ENCODE measurements at regions not wholly inside any gene's neighbourhood (a gene's known extent, or its start where the extent isn't known, plus 50 kb on each side); places are given as distances from the start of the nearest gene placed in this dataset.
A peak's percentile ranks its signal among the peaks of the same experiment; 100 is the strongest.
"Not testable (repeated sequence)": the region's sequence is repeated elsewhere in the genome, so short reads cannot be mapped to it uniquely, and the experiment has no call there.

GRCh38 chr12:78331753-78332152 is 501.1 kb downstream of the NAV3 start:
- DNase-seq (ENCODE audit: low read depth in 4 of 4, low spot score in 2 of 4): no peak

DNA sequence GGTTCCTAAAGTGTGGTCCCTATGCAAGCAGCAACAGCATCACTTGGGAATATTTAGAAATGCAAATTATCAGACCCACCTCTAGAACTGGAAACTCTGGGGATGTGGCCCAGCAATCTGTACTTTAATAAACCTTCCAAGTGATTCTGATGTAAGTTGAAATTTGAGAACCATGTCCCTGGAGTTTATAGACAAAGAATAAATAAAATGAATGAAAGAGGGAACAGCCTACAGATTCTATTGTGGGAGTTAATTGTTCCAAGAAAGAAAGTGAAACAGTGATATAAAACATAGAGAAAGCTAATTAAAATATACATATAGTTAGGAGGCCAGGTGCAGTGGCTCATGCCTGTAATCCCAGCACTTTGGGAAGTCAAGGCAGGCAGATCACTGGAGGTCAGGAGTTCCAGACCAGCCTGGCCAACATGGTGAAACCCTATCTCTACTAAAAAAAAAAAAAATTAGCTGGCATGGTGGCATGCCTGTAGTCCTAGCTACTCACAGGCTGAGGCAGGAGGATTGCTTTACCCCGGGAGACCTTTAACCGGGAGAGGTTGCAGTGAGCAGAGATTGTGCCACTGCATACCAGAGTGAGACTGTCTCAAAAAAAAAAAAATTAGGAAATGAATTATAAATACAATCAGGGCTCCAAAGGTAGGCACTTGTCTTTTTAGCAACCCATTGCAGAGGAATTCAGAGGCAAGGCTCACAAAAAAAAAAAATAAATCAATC is 507.5 kb downstream of the NAV3 start:
- no peak for DNase-seq (ENCODE audit: low read depth in 4 of 4, low spot score in 2 of 4)

DNA sequence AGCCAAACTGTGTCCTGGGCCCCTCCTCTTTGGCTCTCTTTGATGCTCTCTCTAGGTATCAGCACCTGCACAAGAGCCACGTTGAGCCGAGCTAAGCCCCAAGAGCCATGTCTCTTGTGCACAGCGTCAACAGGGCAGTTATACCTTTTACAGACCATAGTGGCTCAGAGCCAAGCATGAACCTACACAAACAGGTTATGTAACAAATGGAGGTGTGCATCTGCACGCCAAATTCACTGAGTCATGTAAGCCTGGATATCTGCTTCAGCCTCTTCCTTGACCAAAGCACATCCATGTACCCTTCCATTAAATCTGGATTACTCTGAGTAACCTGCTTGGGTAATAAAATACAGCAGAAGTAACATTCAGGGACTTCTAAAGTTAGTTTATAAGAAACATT is 509.7 kb downstream of the NAV3 start:
- DNase-seq (ENCODE audit: low read depth in 4 of 4, low spot score in 2 of 4): no peak

GRCh38 chr12:78343657-78344056 is 513.0 kb downstream of the NAV3 start:
- DNase-seq (ENCODE audit: low read depth in 4 of 4, low spot score in 2 of 4): no peak

DNA sequence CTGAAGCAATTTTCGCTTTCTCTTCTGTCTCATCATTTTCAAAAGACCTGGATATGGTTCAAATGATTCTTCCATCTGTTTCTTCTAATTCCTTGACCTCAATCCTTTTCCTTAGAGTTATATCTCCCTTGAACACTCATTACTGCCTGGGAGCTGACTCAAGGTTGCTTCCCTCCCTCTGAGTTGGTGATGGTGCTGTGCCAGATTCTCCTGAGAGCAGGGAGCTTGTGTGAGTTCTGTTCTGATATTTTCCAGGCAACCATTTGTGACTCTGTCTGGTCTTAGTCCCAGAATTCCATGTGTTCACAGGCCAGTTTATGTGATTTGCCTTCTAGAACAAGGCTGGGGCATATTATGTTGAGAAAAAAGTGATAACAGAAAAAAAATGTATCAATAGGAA is 505.1 kb upstream of the SYT1 start:
- no peak for DNase-seq (ENCODE audit: low read depth in 4 of 4, low spot score in 2 of 4)

DNA sequence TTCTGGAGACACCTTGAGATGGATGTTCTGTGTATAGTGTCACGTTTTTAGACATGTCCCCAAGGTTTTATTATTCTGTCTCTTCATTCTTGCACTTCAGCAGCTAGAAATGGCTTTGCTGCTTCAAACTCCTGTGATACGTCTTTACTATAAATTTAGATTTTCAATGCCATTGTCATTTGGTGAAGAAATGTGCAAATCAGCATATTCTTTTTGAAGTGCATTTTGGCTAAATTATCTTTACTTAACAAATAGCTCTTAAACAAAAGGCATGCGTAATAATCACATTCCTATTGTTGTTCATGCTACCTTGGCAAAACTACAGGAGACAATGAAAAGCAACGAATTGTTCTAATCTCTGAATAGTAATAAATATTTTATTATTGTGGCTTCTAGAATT is 502.9 kb upstream of the SYT1 start:
- no peak for DNase-seq (ENCODE audit: low read depth in 4 of 4, low spot score in 2 of 4)

DNA sequence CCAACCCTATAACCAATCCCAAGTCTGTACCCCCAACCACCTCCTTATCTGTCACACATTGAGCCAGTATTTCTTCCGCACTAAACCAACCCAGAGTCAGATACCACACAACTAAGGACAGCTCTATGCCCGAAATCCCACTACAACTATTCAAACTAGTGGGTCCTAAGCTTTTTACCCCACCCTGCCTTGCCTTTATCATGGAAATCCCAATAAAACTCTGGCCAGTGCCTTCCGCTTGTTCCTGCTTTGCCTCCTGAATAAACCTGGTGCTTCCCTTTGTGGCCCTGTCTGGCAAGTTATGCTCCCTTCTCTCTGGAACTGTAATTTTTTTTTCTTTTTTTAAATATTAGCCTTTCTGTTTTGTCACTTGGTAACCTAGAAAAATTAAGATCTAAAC is 493.3 kb upstream of the SYT1 start:
- no peak for DNase-seq (ENCODE audit: low read depth in 4 of 4, low spot score in 2 of 4)

- no peak for DNase-seq (ENCODE audit: low read depth in 4 of 4, low spot score in 2 of 4)
These were observed 489.1 kb upstream of the SYT1 start for GRCh38 chr12:78375461-78375860.

- no peak for DNase-seq (ENCODE audit: low read depth in 4 of 4, low spot score in 2 of 4)
These were observed 488.3 kb upstream of the SYT1 start for GRCh38 chr12:78376257-78376656.

DNA sequence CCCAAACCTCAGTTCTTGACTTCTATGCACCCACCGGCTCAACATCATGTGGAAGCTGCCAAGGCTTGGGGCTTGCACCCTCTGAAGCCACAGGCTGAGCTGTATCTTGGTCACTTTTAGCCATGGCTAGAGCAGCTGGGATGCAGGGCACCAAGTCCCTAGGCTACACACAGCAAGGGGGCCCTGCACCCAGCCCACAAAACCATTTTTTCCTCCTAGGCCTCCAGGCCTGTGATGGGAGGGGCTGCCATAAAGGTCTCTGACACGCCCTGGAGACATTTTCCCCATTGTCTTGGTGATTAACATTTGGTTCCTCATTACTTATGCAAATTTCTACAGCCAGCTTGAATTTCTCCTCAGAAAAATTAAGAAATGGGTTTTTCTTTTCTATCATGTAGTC is 485.5 kb upstream of the SYT1 start:
- DNase-seq (ENCODE audit: low read depth in 4 of 4, low spot score in 2 of 4): not testable (repeated sequence)

DNA sequence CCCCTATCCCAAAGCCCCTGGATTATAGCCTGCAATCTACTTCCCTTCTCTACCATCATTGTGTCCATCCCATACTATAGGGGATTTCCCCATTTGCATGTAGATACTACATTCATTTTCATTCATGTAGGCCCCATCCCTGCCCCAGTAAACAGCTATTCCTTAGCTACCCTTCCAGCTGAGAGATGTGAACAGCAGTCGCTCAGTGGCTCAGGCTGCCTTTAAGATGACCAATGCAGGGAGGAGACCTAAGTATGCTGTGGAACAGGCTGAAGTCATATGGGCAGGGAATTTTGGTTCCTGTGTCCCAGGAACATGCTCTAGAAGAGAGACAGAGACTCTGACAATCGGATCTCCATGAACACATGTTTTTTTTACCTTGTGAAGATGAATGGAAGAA is 481.2 kb upstream of the SYT1 start:
- DNase-seq (ENCODE audit: low read depth in 4 of 4, low spot score in 2 of 4): no peak

DNA sequence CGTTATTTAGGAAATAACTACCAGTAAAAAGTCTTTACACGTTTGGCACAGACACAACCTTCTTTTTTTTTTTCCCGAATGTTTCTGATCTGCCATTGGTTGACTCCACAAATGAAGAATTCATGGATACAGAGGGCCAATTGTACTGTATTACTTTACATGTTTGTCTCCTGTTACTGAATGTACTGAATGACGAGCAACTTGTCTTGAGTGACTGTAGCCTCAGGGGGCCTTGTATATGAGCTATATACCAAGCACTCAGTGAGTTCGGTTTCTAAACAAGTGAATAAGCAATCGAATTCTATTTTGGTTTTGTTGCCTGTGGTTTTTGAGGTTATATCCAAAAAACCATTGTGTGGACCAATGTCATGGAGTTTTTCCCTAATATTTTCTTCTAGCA is 480.0 kb upstream of the SYT1 start:
- DNase-seq (ENCODE audit: low read depth in 4 of 4, low spot score in 2 of 4): no peak

DNA sequence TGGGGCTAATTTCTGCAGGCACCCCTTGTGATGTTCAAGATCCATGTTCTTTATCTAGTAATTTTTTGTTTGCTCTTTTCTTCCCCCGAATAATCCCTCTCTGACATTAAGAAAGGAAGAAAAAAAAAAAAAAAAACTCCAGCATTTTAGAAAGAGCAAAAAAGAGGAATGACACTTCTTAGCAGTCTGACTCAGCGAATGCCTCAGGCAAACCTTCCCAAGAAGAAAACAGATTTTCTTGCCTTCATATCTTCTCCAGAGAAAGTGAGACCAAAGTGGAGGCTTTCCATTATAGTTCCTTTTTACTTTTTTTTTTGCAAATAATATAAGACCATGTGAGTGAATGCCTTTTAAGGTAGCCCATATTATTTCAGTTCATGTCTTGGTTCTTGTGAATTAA is 479.0 kb upstream of the SYT1 start:
- no peak for DNase-seq (ENCODE audit: low read depth in 4 of 4, low spot score in 2 of 4)

DNA sequence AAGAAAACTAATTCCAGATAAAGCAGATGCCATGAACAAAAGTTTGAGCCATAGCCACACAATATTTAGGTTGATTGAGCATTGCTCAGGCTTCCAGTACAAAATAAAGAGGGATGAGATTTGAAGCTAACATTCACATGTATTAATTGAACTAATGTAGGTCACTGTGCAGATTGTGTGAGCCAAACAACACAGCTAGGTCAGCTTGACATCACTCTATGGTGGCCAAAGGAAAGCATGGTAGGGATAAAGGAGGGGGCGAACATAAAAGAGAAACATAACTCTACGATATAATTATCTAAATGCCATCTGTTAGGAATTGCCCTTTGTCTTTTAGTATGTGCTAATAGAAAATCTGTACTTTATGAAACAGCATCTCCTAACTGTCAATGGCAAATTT is 477.7 kb upstream of the SYT1 start:
- no peak for DNase-seq (ENCODE audit: low read depth in 4 of 4, low spot score in 2 of 4)

DNA sequence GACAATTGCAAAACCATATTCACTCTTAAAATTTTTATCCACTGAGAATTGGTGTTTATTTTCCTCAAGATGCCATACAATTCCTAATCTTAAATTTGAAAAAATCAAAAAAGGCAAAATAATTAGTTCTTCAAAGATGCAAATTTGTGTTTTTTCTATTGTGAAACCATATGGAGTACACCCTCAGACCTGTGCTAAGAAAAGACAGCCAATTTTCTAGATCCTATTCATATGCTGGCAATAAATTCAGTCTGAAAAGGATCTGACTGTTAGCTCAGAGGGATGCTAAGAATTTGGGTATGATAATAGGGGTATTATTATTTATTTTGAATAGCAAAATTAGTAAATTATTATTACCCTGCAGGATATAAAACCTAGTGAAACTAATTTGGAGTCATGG is 476.9 kb upstream of the SYT1 start:
- no peak for DNase-seq (ENCODE audit: low read depth in 4 of 4, low spot score in 2 of 4)

GRCh38 chr12:78388461-78388860 is 476.1 kb upstream of the SYT1 start:
- DNase-seq (ENCODE audit: low read depth in 4 of 4, low spot score in 2 of 4): no peak

- DNase-seq (ENCODE audit: low read depth in 4 of 4, low spot score in 2 of 4): no peak
These were observed 473.7 kb upstream of the SYT1 start for GRCh38 chr12:78390920-78391319.

DNA sequence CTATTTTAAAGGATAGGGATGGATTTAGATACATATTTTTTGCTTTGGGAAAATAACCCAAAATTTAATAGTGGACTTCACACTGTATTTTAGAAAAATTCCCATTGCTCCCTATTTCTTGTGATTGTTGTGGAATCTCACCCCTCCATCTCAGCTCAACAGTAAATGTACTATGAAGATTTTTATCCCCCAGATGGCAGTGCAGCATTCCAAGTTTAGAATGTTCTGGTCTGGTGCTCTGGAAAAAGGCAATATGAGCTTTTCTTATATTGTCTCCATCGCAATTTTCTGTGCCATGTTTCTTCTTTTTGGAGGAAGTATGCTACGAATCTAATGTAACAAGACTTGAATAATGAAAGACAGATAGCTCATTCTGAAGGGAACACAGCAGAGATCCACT is 471.7 kb upstream of the SYT1 start:
- DNase-seq (ENCODE audit: low read depth in 4 of 4, low spot score in 2 of 4): peak in 2 of 4 donors; percentile 21 to 34

DNA sequence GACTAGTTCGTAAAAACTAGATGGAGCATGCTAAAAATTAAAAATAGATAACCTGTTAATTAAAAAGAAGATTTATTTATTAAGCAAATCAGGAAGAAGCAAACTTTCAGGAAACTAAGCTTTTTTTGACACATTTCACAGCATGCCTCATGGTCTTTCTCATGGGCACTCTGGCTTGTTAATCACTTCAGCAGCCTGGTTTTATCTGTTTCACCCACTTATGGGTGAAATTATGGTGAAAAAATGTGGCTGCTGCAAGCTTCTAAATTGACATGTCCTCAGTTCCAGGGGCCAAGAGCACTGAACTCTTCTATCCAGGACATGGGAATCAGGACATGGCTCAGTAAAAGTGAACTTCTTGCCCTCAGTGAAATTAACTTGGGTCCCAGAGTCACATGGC is 468.6 kb upstream of the SYT1 start:
- DNase-seq (ENCODE audit: low read depth in 4 of 4, low spot score in 2 of 4): no peak

- no peak for DNase-seq (ENCODE audit: low read depth in 4 of 4, low spot score in 2 of 4)
These were observed 468.0 kb upstream of the SYT1 start for GRCh38 chr12:78396538-78396937.

- DNase-seq (ENCODE audit: low read depth in 4 of 4, low spot score in 2 of 4): no peak
These were observed 465.8 kb upstream of the SYT1 start for GRCh38 chr12:78398750-78399149.

- no peak for DNase-seq (ENCODE audit: low read depth in 4 of 4, low spot score in 2 of 4)
These were observed 462.0 kb upstream of the SYT1 start for GRCh38 chr12:78402366-78403134.

Data from left renal cortex interstitium (tissue), 4 donors.